Embryonic facial prominence (tissue), 1 donor: ENCODE measurements at regions not wholly inside any gene's neighbourhood (a gene's known extent, or its start where the extent isn't known, plus 50 kb on each side); places are given as distances from the start of the nearest gene placed in this dataset.

Experiments used
- DNase-seq: peaks from one replicate; pipeline ENCODE4 v3.0.0-alpha.2; 2016; ENCODE audit errors: extremely low spot score

DNA sequence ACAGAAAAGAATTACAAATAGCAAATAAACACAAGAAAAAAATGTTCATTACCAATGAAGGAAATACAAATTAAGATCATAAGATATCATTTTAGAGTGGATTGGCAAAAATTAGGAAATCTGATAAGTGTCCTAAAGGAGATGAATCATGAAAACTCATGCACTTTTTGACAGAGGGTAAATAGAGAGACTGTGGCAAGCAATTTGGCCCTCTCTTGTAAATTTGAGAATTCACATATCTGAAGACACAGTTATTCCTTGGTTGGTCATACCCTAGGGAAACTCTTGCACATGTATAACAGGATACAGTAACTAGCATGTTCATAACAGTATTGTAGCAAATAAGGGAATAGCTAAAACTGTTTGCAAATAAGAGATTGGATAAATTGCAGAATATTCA is 246.0 kb upstream of the GADL1 start:
- DNase-seq = no peak

DNA sequence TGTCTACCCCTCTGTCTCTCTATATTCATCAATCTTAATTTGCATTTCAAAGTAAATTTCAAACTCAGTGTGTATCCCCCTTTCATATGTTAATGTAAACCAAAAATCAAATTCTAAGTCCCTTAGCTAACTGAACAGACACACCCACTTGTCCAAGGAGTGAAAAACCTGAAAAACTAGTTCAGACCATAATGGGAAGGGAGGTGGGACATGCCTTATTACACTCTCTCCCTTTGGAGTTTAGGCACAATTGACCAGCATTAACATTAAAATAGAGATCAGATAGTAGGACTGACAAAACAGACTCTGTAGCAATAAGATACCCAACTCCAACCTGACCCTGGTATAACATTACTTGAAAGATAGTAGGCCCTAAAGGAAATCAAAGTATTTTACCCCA is 247.7 kb upstream of the GADL1 start:
- DNase-seq = no peak

DNA sequence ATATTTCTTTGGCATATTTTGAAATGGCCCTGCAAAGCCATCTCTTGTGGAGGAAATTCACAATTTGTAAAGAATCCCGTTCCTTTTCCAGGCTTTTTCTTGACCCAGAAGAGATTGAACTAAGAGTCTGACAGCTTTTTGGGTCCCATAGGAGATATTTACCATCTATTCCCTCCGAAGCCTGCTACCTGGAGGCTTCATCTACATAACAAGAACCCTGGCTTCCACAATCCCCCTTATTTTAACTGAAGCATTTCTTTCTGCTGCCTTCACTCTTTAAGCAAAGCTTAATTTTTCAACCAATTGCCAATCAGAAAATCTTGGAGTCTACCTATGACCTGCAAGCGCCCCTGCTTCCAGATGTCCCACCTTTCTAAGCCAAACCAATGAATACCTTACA is 248.1 kb upstream of the GADL1 start:
- no peak for DNase-seq

DNA sequence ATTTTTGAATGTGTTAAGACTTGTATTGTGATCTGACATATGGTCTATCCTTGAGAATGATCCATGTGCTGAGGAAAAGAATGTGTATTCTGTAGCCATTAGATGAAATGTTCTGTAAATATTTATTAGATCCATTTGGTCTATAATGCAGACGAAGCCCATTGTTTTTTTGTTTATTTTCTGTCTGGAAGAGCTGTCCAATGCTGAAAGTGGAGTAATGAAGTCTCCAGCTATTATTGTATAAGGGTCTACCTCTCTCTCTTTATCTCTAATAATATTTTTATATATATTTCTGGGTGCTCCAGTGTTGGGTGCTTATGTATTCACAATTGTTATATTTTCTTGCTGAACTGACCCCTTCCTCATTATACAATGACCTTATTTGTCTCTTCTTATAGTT is 250.6 kb upstream of the GADL1 start:
- no peak for DNase-seq

DNA sequence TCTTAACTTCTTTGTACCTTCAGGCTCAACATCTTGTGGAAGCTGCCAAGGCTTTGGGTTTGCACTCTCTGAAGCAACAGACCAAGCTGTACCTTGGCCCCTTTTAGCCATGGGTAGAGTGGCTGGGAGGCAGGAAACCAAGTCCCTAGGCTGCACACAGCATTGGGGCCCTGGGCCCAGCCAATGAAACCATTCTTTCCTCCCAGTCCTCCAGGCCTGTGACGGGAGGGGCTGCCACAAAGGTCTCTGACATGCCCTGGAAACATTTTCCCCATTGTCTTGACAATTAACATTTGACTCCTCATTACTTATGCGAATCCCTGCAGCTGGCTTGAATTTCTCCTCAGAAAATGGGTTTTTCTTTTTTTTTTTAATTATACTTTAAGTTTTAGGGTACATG is 253.1 kb upstream of the GADL1 start:
- DNase-seq = no peak

DNA sequence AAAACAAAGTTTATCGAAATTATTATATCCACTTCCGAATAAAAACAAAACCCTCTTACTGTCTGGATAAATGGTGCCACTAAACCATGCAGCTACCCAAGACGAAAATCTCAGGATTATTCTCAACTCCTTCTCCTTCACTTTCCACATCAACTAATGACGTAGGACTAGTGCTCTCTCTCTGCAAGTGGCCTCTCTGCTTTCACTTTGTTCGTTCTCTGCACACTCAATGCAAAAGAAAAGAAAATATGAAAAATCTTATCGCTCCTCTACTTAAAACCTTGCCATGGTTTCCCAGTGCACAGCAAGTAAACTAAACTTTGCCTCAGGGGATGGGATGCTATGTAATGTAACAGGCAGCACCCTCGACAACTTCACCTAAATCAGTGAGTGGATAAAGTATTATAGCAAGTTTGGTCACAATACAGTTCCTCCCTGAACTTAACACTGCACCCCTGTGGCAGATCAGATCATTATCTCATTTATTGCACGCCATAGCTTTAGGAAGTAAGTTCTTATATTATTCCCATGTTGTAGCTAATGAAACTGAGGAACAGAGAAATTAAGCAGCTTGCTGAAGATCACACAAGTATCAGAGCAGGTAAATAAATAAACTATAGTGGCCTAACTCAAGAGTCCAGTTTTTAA is 262.7 kb upstream of the GADL1 start:
- DNase-seq = no peak

DNA sequence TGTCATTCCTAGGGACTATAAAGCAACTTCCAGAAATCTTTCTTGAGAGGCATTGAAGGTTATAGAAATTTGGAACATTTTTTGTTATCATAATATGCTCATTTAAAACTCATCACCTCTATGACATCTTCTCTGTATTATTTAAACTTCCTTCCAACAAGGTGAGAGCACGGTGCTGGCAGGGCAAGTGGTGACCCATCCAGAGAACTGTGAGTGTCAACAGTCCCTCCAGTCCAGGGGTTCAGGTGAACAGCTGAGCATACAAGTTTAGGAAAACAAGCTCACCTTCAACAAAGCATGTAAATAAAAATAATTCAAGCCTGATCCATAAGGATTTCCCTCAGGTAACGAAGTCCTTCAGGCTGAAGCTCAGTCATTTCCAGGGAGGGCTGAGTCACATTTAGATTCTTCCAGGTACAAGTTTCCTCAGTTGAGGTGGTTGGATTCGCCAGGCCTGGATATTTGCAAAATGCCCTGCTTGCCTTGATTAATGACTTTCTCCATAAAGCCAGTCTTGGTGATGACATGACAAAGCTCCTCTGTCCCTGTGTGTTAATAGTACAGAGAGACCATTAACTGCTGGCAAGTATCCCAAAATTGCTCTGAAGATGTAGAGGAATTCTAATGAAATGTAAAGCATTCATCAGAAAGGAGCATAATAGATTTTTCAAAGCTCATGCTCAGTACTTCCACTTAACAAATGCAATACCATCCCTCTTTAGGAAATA is 263.6 kb upstream of the GADL1 start:
- DNase-seq = no peak

DNA sequence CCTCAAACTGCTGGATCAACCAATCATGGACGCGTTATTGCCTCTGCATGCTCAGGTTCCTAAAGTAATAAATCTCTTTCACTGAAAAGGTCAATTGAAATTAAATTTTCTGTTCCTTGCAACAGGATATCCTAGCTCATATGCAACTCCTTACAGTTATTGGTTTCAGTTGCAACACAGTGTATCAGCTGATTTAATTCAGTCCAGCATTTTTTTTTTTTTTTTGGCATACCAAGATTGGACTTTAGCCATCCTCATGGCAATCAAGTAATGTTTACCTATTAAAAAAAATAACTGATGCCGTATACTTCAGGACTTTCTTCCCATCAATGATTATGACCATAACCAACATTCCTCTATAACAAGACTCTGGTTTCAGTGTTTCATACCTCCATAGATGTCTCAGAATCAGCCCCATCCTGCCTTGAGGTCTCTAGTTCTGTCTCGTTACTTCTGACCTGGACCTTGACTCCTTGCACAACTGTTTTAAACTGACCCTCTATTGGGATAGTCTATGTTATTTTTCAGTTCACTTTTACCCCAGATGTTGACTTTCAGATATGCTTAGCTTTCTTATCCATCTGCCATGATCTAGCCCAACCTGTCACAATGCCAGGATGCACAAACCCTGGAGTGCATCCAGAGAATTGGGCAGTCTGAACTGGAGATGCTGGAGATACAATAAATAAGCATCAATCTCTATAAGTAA is 265.0 kb upstream of the GADL1 start:
- no peak for DNase-seq

DNA sequence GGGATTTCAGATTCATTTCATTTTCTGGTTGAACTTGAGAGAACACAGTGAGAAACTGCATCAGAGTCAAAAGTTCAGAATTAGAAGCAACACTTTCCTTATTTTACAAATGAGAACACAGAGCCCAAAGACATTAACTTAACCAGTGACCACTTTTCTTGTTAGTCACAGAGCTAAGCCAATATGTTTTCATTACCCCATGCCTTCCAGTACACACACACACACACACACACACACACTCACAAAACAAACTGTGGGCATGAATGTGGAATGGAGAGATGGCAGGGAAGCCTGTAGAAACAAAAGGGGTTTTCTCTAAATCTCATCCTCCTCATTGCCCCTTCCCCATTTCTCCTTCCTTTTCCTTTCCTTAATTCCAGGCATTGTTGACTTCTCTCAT is 267.4 kb upstream of the GADL1 start:
- DNase-seq = no peak

DNA sequence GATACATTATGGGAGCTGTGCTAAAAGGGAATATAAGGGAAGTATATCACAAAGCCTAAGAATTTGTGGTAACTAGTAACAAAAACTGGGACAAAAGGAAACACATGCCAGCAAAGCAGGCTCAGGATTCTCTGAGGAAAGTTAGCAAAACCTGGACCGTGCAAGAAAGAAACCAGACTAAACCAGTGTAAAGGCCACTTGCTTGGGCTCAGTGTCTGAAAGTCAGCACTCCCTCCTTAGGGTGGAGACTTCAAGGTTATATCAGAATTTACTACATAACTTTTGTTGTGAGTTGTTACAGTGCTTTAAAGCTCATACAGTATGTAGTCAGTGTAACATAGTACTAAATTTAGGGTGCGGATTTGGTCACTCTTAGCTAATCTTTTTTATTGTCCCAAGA is 269.9 kb upstream of the GADL1 start:
- DNase-seq = no peak

DNA sequence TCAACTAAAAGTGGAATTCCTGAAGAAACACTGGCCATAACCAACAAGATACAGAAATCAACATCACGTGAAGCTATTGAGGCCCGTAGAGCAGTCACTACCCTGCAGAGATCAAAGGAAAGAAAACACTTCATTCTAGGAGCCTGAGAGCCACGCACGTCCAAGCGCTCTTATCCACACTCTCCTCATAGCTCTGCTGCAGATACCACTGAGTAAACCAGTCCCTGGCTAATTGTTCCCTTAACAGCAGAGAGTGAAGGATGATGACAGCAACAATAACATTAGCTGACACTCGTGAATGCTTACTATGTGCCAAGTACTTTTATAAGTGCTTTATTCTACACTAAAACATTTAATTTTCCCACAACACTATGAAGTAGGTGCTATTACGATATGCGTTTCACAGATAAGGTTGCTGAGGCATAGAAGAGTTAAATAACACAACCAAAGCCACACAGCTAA is 271.0 kb upstream of the GADL1 start:
- no peak for DNase-seq

DNA sequence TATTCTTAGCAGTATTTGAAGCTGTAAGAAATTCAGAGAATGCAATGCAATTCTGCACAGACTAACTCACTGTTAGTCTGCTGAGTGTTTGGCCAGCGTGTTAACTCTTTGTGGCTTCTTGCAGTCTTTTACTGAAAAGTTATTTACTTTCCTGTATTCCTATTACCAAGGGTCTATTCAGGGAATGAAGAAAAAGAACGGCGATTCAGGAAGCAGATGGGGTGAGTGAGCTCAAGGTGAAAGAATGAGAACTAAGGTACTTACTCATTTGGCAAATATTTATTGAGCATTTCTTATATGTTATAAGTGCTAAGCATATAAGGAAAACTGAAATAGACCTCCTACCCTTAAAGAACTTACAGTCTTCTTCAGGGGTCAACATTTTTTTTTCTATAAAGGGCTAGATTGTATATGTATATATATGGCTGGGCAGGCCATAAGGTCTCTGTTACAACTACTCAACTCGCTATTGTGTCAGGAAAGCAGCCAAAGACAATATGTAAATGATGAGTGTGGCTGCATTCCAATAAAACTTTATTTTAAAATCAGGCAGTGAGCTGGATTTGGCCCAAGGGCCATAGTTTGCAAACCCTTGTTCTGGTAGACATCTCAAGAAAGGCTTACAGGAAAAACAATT is 271.9 kb upstream of the GADL1 start:
- no peak for DNase-seq

DNA sequence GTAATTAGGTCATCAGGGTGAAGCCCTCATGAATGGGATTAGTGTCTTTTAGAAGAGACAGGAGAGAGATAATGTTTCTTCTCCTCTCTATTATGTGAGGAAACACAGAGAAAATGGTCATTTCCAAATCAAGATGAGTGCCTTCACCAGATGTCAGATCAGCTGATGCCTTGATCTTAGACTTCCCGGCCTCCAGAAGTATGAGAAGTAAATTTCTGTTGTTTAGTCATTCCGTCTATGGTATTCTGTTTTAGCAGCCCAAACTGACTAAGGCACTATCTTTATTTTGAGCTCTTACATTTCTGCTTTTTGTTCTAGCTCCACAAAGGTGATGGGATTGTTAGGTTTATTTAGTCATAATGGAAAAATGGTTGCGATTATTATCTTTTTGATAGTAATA is 273.2 kb upstream of the GADL1 start:
- no peak for DNase-seq

DNA sequence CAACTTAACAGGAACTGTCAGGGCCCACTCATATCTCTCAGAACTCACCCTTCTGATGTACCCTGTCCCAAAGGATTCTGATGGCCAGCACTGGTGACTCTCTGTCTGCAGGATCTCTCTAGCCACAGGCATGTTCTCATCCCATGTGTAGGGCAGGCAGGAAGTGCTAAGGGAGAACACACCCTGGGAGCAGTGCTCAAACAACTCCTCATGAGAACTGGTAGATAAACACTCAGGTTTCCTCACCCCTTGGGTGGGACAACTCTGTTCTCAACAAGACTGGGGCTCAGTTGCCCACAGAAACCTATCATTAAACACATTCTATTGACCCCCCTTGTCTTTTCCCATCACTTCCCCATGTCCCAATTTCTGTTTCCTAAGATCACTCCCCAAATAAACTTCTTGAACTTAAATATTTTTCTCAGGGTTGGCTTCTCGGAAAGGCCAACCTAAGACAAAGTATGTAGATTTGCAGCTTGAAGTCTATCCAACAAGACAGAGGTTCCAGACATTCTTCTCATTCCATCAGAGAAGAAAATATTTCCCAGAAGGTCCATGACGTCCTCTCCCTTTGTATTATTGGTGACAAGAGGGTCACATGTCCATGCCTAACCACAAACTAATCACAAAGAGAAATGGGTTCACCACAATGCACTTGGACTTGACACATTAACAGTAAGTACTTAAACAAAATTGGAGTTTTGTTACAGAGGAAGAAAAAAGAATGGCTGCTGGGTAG is 276.6 kb upstream of the GADL1 start:
- no peak for DNase-seq

DNA sequence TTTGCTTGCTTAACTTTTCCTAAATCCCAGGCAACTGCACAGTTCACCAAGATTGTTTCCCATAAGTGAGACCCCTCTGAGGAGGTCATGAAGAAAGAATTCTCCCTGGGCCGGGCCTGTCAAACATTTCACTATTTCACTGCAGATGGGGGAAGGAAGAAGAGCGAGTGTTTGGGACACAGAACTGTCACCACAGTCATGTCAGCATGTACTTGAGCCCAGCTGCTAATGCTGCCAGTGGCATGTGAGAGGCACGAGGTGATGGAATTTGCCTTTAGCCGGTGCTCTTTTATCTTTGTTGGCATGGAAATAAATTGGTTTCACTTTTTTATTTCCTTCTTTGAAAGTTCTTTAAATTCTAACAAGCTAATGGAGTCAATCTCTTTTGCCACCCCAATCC is 277.9 kb upstream of the GADL1 start:
- no peak for DNase-seq

DNA sequence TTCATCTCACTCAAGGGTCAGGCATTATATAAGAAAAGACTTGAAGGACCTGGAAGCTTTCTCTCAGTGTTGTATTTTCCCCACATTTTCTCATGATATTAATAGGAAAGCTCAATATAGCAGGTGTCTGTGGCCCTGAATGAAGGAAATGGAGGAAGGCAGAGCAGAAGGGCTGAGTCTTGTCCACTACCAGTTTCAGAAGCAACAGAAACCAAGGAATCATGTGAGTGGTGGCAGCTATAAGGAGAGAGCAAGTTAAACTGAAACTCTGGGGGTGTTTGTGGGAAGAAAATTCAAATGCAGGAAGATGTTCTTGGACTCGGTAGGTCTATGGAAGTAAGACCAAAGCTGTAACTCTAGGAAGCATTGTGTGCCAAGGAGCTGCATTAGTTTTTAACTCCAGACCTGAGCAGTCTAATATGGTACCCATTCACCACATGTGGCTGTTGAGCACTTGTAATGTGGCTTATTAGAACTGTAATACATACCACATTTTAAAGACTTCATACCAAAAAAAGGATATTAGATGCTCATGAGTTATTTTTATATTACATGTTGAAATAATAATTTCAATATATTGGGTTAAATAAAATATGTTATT is 278.8 kb upstream of the GADL1 start:
- DNase-seq = no peak

DNA sequence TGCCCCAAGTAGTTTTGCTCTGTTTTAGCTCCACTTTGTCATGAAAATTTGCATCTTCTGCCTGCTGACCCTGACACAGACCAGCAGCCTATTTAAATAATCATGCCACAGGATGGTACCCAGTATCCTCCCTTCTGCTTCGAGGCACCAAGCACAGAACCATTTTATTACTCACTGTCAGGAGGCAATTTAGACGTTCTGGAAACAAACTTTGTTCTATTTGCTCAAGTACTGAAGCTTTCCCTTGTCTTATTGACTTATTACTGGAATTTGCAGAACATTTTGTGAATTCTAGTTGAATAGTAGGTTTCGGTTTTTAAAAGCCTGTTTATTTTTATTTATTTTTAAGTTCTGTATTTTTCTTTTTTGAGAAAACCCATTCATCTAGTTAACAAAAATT is 279.6 kb upstream of the GADL1 start:
- no peak for DNase-seq

DNA sequence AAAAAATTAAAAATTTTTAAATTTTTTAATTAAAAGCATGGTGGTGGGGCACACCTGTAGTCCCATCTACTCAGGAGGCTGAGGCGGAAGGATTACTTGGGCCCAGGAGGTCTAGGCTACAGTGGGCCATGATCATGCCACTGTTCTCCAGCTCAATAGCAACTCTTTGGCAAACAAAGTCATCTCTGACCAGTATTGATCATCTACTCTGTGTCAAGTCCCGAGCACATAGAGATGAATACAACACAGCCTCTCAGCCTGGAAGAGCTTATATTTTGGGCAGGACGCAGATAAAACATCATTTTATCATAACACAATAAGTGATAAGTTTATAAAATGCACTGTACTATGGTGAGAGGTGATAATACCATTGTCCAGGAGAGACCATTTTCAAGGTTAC is 281.6 kb upstream of the GADL1 start:
- no peak for DNase-seq

DNA sequence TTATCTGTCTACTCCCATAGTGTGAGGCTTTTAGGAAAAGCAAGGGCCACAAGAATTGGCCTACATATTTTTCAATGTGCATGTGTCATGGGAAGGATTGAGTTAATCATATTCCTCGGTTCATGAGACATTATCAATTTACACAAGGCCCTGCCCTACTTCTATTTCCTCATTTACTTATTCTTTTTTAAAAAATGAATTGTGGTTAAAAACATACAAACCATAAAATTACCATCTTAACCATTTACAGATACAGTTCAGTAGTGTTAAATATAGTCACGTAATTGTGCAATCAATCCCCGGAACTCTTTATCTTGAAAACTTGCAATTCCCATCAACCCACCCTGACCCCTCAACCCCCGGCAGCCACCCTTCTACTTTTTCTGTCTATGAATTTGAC is 284.0 kb upstream of the GADL1 start:
- DNase-seq = no peak

DNA sequence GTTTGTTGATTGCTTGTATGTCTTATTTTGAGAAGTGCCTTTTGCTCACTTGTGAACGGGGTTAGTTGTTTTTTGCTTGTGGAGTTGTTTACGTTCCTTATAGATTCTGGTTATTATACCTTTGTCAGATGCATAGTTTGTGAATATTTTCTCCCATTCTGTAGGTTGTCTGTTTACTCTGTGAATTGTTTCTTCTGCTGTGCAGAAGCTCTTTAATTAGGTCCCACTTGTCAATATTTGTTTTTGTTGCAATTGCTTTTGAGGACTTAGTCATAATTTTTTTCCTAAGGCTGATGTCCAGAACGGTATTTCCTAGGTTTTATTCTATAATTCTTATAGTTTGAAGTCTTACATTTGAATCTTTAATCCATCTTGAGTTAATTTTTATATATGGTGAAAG is 285.3 kb upstream of the GADL1 start:
- no peak for DNase-seq

DNA sequence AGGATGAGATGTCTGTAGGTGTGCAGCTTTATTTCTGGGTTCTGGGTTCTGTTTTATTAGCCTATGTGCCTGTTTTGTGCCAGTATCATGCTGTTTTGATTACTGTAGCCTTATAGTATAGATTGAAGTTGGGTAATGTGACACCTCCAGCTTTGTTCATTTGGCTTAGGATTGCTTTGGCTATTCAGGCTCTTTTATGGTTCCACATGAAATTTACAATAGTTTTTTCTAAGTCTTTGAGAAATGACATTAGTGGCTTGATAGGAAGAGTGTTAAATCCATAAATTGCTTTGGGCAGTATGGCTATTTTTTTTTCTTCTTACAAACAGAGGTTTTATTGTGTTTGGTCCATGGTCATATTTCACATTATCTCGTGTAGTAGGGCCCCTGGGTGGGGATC is 285.8 kb upstream of the GADL1 start:
- DNase-seq = no peak

DNA sequence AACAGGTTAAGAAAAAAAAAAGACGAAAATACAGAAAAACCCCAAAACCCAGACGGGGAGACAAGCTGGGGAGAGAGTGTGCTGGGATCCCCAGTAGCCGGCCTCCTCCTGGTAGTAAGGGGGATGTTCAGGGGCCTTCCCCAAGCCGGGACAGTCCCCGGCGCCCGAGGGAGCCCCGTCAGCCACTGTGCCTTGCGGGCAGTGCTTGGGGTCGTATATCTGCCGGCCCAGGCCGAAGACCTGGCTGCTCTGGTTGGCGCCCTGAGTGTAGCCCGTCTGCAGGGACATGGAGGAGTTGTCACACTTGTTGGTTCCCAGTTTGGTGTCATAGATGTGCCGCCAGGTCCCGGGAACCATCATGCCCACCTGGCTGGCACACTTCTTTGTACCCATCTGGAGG is 287.2 kb upstream of the GADL1 start:
- no peak for DNase-seq
